ENCODE measurements at regions not wholly inside any gene's neighbourhood (a gene's known extent, or its start where the extent isn't known, plus 50 kb on each side); places are given as distances from the start of the nearest gene placed in this dataset.

DNA sequence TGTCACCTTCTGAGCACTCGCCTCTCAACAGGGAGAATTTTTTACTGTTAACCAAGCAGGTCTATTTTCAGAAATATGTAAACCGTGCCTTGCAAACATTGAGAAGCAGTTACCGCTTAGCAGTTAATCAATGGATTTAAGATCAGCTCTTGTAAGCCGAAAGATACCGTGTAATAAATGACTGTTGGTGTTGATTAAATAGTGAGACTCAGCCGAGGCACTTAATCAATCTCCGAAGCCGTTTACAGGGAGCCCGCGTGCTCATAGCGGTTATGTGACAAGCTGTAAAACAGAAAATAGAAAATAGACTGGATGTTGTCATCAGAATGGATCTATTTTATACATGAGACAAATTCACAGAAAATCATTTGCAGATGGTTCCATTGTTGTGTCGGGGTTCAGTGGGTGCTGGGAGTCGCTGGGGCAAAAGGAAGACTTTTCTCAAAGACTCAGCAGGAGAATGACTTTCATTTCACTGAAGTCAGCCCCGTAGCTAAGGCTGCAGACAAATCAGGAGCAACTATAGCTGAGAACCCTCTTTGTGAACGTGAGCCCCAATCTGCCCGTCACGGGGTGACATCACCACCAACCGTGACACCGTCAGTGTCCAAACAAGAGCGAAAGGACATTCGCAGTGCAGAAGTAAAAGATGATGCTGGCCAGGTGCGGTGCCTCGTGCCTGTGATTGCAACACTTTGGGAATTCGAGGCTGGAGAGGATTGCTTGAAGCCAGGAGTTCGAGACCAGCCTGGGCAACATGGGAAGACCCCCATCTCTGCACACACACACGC is 275.3 kb downstream of the CRLF2 start:
- intact Hi-C loops (cut with DNase I; ENCODE audit: low total_unique reads) (no loop called here), in situ Hi-C loops (cut with MboI; ENCODE audit: low pct_ligation_motif_present in 1 of 4, low pct_unique_long_range_greater_than_20kb in 1 of 4, low sequenced_read_pairs in 3 of 4) (no loop called here)
- Histone ChIP-seq H3K27me3 (no peaks in the 10 kb centered on the region), H3K9me3 (no peaks in the 10 kb centered on the region), H3K4me1 (no peaks in the 10 kb centered on the region), H3K4me3 (no peak overlapping the region), H3K27ac (no peak overlapping the region), H3K36me3 (no peaks in the 10 kb centered on the region)
- TF ChIP-seq, protein P1, sequence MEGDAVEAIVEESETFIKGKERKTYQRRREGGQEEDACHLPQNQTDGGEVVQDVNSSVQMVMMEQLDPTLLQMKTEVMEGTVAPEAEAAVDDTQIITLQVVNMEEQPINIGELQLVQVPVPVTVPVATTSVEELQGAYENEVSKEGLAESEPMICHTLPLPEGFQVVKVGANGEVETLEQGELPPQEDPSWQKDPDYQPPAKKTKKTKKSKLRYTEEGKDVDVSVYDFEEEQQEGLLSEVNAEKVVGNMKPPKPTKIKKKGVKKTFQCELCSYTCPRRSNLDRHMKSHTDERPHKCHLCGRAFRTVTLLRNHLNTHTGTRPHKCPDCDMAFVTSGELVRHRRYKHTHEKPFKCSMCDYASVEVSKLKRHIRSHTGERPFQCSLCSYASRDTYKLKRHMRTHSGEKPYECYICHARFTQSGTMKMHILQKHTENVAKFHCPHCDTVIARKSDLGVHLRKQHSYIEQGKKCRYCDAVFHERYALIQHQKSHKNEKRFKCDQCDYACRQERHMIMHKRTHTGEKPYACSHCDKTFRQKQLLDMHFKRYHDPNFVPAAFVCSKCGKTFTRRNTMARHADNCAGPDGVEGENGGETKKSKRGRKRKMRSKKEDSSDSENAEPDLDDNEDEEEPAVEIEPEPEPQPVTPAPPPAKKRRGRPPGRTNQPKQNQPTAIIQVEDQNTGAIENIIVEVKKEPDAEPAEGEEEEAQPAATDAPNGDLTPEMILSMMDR (IDR thresholded peaks at IDR 0.05): no peak
- 73 to 75% methylated on average over 10 to 26 of the region's 26 CpGs for WGBS, 2 donors (ENCODE audit: low coverage in 1 of 2)
- no peak for DNase-seq

DNA sequence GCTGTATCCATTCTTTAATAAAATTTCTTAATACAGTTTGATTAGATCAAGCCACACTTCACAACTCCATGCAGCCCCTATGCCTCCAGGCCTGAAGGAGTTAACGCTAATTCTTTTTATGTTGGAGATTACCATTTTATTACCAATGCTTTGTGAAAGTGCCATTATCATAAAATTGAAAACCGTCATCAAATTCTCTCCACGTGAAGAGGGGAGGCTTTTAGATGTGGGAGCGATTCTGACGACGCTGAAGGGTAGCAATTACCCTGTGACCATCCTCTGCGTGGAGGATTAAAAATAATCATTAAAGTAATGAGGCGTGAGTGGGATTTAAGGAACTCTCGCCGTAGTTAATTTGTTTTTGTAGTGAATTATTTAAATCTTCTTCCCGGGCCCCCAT is 278.8 kb downstream of the CRLF2 start:
- 66 to 71% methylated on average over 11 of the region's 11 CpGs for WGBS, 2 donors (ENCODE audit: low coverage in 1 of 2)
- intact Hi-C loops (cut with DNase I; ENCODE audit: low total_unique reads): no loop called here

DNA sequence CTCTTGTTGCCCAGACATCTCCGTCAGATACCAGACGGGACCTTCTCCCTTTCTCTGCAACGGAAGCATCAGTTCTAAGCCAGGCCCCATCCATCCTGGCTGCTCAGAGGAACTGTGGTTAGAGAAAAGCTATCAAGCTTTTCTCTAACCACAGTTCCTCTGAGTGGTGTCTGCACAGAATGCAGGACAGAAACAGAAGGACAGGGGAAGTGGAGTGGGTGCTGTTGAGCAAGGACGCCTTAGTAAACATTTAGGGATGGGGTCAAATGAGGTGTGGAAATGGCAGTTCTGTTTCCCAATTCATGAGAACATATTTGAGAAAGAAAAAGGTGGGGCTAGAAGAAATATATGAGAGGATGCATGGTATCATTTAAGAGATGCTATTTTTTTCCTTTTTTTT is 283.8 kb downstream of the CRLF2 start:
- H3K27me3 ChIP-seq: no peaks in the 10 kb centered on the region
- in situ Hi-C loops (cut with MboI; ENCODE audit: low pct_ligation_motif_present in 1 of 4, low pct_unique_long_range_greater_than_20kb in 1 of 4, low sequenced_read_pairs in 3 of 4): no loop called here
- WGBS, 2 donors (ENCODE audit: low coverage in 1 of 2): 68 to 69% methylated on average over 4 of the region's 4 CpGs
- no peak overlapping the region for H3K4me3 ChIP-seq
- H3K4me1 ChIP-seq: no peaks in the 10 kb centered on the region
- no peaks in the 10 kb centered on the region for H3K9me3 ChIP-seq
- no peak for DNase-seq
- no peaks in the 10 kb centered on the region for H3K36me3 ChIP-seq
- no peak for TF ChIP-seq POLR2A (IDR thresholded peaks at IDR 0.05)
- intact Hi-C loops (cut with DNase I; ENCODE audit: low total_unique reads): no loop called here
- H3K27ac ChIP-seq: no peak overlapping the region

More for the DNA sequence above, 278.8 kb downstream of the CRLF2 start:
- no peak overlapping the region for H3K27ac ChIP-seq
- H3K9me3 ChIP-seq: no peaks in the 10 kb centered on the region
- no peak for DNase-seq
- TF ChIP-seq, protein P1 (IDR thresholded peaks at IDR 0.05): no peak
- TF ChIP-seq EP300 (IDR thresholded peaks at IDR 0.05; ENCODE audit: low read depth) (no peak), POLR2AphosphoS5 (IDR thresholded peaks at IDR 0.05) (no peak), POLR2A (IDR thresholded peaks at IDR 0.05) (no peak)
- H3K4me3 ChIP-seq: no peak overlapping the region
- in situ Hi-C loops (cut with MboI; ENCODE audit: low pct_ligation_motif_present in 1 of 4, low pct_unique_long_range_greater_than_20kb in 1 of 4, low sequenced_read_pairs in 3 of 4): no loop called here
- no peaks in the 10 kb centered on the region for H3K4me1 ChIP-seq
- no peaks in the 10 kb centered on the region for H3K27me3 ChIP-seq
- H3K36me3 ChIP-seq: no peaks in the 10 kb centered on the region

DNA sequence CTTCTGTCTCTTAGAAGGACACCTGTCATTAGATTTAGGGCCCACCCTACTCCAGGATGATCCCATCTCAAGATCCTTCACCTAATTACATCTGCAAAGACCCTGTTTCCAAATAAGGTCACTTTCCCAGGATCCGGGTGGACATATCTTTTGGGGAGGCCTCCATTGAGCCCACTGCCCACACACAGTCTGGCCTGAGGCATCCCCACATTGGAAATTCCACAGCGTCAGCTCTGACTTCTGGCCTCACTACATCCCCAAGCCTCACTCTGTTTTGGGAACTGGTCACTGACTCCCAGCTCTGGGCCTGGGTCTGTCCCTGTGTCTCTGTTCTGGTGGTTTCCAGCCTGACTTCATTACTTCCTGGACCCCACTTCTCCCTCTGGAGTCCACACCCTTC is 285.5 kb downstream of the CRLF2 start:
- DNase-seq: no peak
- intact Hi-C loops (cut with DNase I; ENCODE audit: low total_unique reads): no loop called here
- 80 to 94% methylated on average over 1 to 2 of the region's 2 CpGs for WGBS, 2 donors (ENCODE audit: low coverage in 1 of 2)
- in situ Hi-C loops (cut with MboI; ENCODE audit: low pct_ligation_motif_present in 1 of 4, low pct_unique_long_range_greater_than_20kb in 1 of 4, low sequenced_read_pairs in 3 of 4): no loop called here
- H3K36me3 ChIP-seq: no peaks in the 10 kb centered on the region
- TF ChIP-seq, protein P1 (IDR thresholded peaks at IDR 0.05): no peak
- no peak for TF ChIP-seq POLR2A (IDR thresholded peaks at IDR 0.05)
- TF ChIP-seq EP300 (IDR thresholded peaks at IDR 0.05; ENCODE audit: low read depth): no peak
- no peak for TF ChIP-seq POLR2AphosphoS5 (IDR thresholded peaks at IDR 0.05)
- no peaks in the 10 kb centered on the region for H3K9me3 ChIP-seq
- no peak overlapping the region for H3K4me3 ChIP-seq
- no peaks in the 10 kb centered on the region for H3K27me3 ChIP-seq
- no peak overlapping the region for H3K27ac ChIP-seq
- no peaks in the 10 kb centered on the region for H3K4me1 ChIP-seq

DNA sequence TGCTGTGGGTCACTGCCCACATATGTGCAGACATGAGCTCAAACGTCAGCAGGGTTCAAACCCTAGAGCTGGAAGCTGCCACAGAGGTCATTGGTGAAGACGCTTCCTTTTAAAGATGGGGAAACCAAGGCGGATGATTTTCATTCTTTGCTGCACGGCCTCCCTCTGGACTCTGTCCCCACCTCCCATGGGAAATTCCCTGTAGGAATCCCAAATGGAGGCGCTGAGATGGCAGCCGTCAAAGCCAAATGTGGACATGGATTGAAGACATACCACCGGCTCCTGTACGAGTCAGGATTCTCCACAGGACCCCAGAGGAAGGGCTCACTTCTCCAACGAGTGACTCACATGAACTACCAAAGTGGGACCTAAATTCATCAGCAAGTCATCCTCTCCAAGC is 286.4 kb downstream of the CRLF2 start:
- WGBS, 2 donors (ENCODE audit: low coverage in 1 of 2): 87% methylated on average over 7 of the region's 9 CpGs; no CpG with 5 or more reads in 1 of the 2 donors
- no peak for TF ChIP-seq POLR2A (IDR thresholded peaks at IDR 0.05)
- TF ChIP-seq POLR2AphosphoS5 (IDR thresholded peaks at IDR 0.05): no peak
- no peak for TF ChIP-seq EP300 (IDR thresholded peaks at IDR 0.05; ENCODE audit: low read depth)
- TF ChIP-seq, protein P1 (IDR thresholded peaks at IDR 0.05): no peak
- intact Hi-C loops (cut with DNase I; ENCODE audit: low total_unique reads) (no loop called here), in situ Hi-C loops (cut with MboI; ENCODE audit: low pct_ligation_motif_present in 1 of 4, low pct_unique_long_range_greater_than_20kb in 1 of 4, low sequenced_read_pairs in 3 of 4) (no loop called here)
- Histone ChIP-seq H3K4me3 (no peak overlapping the region), H3K9me3 (no peaks in the 10 kb centered on the region), H3K4me1 (no peaks in the 10 kb centered on the region), H3K27ac (no peak overlapping the region), H3K36me3 (no peaks in the 10 kb centered on the region), H3K27me3 (no peaks in the 10 kb centered on the region)
- no peak for DNase-seq
